ENCODE measurements at regions not wholly inside any gene's neighbourhood (a gene's known extent, or its start where the extent isn't known, plus 50 kb on each side); places are given as distances from the start of the nearest gene placed in this dataset.

- TF ChIP-seq CTCF (IDR thresholded peaks at IDR 0.05; ENCODE audit: low read depth, low read length, poor library complexity, severe bottlenecking) (no peak), EZH2phosphoT487 (IDR thresholded peaks at IDR 0.05; ENCODE audit: borderline replicate concordance, low read length) (no peak)
Observed at GRCh38 chr7:15916681-15917380, 230.3 kb upstream of the MEOX2 start.

Measured in DOHH2 (cell line).